HS-27A (cell line): ENCODE measurements at regions not wholly inside any gene's neighbourhood (a gene's known extent, or its start where the extent isn't known, plus 50 kb on each side); places are given as distances from the start of the nearest gene placed in this dataset.
"Not testable (repeated sequence)": the region's sequence is repeated elsewhere in the genome, so short reads cannot be mapped to it uniquely, and the experiment has no call there.

Experiments used
- DNase-seq: peaks from one replicate; pipeline ENCODE4 v3.0.0-alpha.2; 2012; ENCODE audit warnings: low read depth, missing footprints

DNA sequence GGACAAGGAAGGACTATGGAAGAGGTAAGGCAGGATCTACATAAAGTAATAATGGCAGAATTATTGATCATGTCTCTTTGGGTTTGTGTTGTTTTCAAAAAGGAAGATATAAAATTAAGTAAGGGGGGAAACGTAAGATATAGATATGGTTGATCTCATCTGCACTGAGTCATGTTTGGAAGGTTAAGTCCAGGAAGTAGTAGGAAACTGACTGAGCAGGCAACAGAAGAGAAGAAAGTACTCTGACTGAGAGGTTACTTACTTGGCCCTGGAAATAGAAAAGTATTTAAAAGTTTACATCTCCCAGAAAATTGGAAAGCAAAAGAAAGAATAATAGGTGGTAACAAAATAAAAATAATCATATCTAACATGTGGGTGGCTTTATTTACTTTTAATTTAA is 405.3 kb upstream of the RGMB start:
- no peak for DNase-seq

DNA sequence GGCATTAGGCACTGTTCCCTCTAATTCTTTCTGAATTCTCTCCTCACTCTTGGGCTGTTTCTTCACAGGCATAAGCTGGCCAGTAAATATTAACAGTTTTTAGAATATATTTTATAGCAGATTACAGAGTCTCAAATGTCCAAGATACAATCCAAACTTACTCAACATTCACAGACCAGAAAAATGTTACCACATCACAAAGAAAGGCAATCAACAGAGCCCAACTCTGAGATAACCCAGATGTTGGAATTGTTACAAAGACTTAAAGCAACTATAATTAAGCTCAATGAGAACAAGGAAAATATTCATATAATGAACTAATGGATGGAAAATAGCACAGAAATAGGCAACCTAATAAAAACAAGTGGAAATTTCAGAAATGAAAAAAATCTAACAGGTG is 401.1 kb upstream of the RGMB start:
- no peak for DNase-seq

DNA sequence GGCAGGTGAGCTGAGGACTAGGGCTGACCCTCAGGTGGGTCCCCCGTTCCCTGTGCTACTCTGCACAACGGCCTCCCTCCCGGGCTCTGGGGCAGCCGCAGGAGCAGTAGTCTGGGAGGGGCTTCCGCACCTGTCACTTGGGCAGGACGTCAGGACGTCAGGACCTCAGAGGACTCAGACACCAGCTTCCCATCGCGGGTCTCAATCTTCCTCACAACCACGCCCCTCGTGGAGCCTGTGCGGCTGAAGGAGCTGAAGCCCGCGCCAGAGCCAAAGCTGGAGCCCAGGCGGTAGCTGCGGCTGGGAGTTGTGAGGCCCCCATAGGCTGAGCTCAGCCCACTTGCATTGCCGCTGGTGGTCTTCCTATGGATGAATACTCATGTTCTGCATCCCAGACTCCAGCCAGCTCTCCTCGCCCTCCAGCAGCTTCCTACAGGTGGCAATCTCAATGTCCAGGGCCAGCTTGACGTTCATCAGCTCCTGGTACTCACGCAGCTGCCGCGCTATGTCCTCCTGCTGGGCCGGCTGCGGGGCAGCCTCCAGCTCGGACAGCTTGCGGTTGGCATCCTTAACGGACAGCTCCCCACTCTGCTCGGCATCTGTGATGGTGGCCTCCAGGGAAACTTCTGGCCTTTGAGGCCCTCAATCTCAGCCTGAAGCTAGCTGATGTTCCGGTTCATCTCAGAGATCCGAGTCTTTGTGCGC is 381.4 kb upstream of the RGMB start:
- DNase-seq: no peak

DNA sequence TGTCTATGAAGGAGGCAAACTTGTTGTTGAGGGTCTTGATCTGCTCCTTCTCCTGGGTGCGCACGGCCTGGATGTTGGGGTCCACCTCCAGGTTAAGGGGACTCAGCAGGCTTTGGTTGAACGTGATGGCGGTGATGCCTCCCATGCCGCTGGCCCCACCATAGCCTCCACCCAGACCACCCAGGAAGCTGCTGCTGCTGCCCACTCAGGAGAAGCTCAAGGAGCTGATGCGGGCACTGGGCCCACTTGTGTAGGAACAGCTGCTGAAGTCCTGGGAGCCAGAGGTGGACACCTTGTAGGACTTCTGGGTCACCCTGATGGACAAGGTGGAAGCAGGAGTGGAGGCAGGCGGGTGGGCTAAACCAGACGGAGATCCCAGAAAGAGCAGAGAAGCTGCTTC is 380.3 kb upstream of the RGMB start:
- not testable (repeated sequence) for DNase-seq

DNA sequence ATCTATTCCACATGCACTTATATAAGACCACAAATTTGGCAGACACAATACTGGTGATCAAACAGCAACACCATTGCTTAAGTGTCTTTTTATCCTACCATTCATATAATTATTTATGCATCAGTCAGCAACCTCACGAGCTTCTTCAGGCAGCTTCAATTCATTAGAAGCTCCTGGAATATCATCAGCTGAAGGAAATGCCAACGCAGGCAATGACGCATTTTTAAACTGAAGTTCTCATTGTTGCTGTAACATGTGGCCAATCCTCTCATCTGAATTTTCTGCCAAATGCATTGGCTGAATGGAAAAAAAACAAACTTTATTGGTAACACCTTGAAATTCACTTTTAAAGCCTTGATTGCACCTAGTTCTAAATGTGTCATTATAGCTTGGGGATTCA is 376.4 kb upstream of the RGMB start:
- no peak for DNase-seq

DNA sequence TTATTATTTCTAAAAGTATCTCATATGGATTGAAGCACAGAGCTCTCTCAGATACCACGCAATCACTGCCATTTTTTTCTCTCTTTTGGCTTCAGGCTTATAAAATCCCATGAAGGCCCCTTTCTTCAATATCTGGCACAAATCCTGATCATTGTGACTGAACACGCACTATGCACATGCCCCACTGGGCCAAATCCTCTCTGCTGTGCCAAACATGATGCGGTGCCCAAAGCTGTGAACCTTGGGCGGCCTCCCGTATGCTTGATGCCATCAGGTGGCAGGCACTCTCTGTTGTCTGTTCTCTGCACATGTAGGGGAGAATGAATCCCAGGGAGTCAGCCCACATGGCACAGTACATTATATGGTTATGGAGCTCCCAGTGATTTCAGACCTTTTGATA is 375.0 kb upstream of the RGMB start:
- DNase-seq: no peak

DNA sequence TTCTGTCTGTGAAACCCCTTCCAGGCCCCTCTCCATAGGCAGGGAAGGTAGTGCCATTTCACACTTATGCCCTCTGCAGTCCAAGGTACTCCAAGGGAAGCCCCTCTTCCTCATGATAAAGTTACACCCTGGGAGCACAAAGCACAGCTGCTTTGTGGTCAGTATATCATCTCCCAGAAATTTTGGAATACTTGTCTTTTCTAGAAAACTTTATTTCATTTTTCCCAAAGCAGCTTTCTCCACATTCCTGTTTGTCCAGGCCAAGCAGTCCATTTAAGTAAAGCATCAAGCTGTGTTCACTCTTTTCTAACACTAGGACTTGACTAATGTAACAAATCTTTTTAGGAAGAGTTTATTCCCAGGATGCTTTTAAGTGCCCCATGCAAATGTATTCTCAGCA is 371.8 kb upstream of the RGMB start:
- DNase-seq: no peak

DNA sequence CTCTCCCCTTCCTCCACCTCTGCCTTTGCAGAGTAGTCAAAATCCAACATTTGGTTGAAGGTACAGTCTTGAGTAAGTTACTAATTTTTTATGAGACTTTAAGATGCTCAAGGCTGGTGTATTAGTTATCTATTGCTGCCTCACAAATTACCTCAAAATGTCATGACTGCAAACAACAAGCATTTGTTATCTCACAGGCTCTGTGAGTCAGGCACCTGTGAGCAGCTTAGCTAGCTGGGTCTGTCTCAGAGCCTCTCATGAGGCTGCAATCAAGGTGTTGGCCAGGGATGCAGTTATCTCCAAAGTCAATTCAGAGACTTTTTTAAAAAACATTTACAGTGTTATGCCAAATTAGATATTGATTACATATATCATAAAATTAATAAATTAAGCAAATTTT is 371.3 kb upstream of the RGMB start:
- no peak for DNase-seq

DNA sequence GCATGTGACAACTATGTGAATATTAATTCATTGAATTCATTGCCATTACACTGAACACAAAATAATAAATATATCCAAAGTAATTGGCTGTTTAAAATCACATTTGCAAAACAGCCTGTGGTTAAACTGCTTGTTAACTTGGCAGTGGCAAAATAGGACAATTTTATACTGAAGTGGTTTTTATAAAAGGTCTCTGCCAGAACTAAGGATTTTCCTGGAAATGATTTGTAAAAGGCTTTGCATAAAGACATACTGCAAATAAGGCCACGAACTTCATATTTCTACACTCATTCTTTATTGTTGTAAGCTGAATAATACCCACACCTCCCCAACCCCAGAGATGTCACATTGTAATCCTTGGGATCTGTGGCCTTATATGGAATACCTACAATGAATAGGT is 370.3 kb upstream of the RGMB start:
- DNase-seq: no peak

DNA sequence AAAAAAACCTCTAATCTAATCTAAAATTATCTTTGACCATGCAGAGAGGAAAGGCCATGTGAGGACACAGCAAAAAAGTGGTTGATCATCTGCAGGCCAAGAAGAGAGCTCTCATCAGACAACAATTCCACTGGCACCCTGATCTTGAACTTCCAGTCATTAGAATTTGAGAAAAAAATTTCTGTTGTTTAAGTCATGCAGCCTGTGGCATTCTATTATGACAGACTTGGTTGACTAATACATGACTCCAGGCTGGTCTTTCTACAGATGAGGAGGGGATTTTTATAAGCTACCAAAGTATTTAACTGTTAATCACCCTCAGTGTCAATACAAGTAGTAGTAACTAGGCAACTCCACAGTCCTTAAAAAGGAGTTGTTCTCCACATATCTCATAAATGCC is 358.5 kb upstream of the RGMB start:
- DNase-seq: peak; percentile 68

DNA sequence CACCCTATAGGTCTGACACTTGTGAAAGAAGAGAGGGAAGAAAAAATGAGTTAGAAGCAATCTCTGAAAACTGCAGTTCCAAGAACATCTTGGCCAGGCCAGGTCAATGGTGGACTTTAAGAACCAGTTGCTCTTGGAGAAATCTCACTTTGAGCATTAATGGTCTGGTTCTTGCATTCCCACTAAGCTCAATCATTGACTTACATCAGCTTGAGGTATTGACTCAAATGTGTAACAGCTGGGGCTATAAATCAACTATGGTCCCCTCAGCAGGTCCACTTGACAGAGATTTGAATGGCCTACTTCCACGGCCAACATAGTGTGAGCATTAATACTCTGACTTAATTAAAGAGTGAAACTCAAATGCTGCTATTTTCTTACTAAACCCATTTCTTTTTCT is 357.8 kb upstream of the RGMB start:
- no peak for DNase-seq

DNA sequence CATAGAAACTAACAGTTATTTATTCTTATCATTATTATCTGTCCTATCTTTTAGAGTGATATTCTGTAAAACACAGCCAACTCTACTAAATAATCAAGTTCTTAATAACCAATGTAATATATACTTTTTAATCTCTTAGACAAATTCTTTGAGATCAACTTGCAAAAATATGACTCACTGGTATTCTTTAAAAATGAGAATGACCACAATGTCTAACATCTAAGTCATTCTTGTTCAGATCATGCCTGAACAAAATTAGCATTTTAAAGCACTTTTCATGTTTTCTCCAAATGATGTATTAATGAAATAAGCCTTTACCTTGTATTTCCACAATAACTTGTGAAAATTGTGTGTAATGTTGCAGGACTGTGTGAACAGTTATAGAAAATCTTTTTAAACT is 356.9 kb upstream of the RGMB start:
- no peak for DNase-seq

DNA sequence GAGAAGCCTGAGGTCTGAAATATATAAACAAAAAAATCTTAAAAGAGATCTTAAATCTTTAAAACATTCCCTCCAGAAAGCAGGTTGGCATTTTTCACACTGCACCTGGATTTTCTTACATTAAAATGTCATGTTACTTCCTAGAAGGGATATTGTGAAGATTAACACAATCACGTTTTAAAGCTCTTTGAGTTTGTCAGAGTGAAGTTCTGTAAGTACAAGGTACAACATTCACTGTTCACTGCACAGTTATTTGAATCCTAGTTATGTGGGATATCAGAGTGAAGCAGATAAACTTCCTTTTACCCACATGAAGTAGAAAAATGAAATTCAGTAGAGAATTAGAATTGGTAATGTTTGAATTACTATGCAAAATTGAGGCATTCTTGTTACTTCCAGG is 353.6 kb upstream of the RGMB start:
- no peak for DNase-seq

DNA sequence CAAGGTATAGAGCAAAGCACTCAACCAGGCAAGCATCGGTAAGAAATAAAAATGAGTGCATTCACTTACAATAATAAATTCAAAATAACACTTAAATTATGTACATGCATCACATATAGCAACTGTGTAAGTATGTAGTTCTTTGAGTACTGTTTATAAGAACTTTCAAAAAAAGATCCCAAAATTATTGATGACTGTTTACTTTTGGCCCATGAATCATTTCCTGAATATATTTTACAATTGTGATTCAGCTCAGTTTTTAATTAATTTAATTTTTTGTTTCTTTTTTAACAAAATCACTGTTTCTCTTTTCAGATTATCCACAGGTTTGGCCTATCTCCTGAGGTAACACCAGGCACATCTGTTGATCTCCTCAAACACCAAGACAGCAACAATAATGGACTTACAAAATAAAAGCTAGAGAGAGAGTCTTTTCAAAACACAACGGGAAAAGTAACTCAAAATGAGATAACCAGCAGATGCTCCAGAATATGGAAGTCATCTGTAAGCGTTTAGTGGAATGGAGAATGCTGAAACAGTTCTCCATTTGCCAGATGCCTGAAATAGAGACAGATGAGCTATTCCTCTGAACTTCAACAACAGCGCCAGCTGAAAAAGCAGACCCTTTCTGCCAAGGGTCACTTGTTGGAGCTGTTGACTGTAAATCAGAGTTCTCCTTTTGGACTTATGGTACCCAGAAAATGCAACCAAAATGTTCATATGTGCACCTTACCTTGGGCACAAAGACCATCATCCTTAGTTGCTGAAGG is 348.6 kb upstream of the RGMB start:
- DNase-seq: no peak

DNA sequence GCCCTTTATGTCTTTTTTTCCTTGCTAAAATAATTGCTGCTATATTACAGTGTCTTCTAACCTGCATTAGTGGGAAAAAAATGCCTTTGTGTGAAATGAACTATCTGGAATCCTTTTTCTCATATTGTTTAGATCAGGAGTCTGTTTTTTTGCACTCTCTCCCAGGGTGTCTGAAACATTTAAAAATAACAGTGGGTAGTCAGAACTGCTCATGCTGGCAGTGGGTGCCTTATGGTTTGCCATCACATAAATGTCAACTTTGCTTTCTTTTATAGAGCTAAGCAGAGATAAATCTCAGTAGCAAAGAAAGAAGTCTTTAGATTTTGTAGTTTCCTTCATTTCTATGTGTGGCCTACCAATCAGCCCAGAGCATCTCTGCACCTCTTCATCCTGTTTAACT is 347.8 kb upstream of the RGMB start:
- no peak for DNase-seq

DNA sequence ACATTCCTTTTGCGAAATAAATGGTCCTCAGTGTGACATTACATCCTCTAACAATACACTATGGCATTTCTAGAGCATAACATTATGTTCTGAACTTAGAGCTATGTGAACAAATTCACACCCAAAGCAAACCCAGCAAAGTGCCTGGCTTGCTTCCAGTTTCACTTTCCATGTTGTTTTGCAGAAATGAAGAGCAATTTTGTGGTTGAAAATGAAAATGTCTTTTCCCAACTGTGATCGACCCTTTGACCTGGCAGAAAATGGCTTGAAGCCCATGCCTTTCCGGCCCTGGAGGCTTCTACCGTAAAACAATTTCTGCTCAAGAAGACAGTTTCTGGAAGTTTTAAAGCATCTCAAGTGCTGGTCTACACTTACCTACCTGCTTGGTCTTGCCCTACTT is 344.7 kb upstream of the RGMB start:
- no peak for DNase-seq

DNA sequence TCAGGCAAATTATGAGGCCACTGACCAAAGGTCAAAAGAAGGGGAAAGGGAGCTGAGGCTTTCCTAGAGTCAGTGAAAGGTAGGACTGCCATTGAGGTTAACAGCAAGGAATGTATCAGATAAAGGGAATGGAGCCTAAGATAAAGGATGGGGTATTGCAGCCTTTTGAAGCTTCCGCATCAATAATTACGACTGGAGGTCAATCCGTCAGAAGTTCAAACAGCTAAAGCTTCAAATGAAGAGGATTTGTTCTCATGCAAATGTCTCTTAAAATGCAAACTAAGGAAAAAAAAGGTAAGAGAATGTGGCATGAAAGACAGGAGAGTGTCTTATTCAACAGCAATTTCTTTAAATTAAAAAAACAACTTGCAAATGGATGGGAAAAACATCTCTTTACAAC is 341.1 kb upstream of the RGMB start:
- no peak for DNase-seq

DNA sequence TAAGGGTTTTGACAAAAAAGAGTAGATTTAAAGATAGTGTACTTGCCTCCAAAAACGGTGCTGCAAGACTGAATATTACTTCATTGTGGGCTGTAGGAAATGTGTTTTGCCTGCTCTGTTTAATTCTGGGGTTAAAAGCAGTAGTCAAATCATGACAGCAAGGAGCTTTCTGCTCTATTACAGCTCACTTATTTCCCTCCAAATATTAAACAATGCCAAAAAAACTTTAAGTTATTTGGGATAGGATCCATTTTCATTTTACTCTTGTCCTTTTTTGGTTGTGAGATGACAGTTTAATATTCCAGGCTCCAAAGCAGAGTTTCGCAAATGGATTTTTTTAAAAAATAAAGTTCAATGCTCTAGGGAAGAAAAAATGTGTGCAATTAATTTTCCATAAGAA is 340.4 kb upstream of the RGMB start:
- DNase-seq: no peak

DNA sequence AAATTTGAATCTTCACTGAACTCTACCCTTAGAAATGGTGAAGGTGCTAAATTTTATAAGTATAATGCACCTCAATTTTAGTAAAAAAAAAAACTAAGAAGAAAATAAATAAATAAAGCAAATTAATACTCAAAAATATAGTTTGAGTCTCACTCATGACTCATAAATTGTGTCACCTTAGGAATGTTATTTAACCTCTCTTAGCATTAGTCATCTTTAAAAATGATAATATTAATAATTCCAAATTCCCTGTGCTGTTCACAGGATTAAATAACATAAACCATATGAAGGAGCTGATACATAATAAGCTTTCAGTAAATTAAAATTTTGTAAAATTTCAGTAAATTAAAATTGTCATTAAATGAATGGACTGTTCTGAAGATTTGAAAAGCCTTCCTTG is 339.8 kb upstream of the RGMB start:
- no peak for DNase-seq

DNA sequence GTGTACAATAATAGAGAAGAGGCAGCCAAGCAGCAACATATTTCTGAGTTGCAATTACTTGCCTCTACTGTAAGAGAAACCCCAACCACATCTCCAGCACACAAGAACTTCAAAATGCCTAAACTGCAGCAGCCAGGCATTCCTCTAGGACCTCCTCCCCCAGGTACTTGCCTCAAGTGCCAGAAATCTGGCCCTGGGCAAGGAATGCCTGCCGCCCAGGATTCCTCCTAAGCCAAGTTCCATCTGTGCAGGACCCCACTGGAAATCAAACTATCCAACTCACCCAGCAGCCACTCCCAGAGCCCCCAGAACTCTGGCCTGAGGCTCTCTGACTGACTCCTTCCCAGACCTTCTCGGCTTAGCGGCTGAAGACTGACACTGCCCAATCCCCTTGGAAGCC is 336.8 kb upstream of the RGMB start:
- no peak for DNase-seq

DNA sequence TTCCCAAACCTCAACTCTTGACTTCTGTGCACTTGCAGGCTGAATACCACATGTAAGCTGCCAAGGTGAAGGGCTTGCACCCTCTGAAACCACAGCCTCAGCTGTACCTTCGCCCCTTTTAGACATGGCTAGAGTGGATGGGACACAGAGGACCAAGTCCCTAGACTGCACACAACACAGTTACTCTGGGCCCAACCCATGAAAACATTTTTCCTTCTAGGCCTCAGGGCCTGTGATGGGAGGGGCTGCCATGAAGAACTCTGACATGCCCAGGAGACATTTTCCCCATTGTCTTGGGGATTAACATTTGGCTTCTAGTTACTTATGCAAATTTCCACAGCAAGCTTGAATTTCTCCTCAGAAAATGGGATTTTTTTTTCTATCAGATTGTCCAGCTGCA is 331.0 kb upstream of the RGMB start:
- no peak for DNase-seq

DNA sequence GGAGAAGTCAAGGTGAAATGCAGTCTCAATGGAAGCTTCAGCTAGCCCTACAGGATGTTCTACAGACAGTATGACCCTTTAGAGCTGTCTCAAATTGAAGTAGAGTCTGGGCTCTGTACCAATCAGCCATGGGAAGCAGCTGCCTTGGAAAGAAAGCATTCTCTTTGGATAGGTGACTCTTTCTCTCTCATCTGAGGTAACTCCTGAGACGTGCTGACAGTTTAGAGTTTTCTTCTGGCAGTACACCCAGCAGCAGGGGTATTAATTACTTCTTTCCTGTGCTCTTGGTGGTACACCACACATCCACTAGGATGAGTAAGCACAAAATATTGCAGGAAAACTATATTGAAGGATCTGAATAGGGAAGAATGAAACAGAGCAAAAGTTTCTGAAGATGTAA is 329.6 kb upstream of the RGMB start:
- DNase-seq: no peak

DNA sequence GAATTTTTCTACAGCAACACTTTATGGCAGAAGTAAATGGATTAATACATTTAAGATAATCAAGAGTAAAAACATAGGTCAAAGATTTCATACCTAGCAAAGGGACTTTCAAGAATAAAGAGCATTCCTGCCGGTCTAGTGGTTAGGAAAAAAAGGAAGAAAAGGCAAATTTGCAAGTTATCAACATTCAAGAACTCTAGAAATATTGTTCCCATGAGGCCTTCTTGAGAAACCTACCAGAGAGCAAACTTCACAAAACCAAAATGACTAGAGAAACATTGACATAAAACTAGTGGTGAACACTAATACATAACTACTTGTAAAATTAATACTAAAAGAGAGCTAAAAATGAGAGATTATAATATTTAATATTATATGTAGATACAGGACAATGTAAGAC is 320.2 kb upstream of the RGMB start:
- no peak for DNase-seq

DNA sequence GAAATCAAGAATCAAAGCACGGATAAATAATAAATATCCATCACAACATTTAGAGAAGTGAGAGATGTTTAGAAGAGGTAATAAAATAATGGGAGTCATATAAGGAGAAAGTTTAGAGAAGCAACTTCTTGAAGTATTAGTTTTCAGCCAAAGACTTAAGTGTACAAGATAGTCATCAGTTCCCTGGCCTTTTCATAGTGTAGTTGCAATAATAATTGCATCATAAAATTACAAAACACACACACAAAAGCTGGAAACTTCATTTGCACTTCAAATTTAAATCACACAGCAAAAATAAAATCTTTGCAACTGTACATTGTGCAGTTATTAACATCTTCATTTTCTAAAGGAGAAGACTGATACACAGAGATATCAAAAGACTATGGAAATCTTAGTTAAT is 319.1 kb upstream of the RGMB start:
- no peak for DNase-seq
